Erythroblast (primary cell): ENCODE measurements at regions not wholly inside any gene's neighbourhood (a gene's known extent, or its start where the extent isn't known, plus 50 kb on each side); places are given as distances from the start of the nearest gene placed in this dataset.

ENCODE experiments used
- GATA1 ChIP-seq: IDR thresholded peaks from 2 replicates; pipeline ENCODE4 v1.6.1; 2011; ENCODE audit warnings: low read depth, mild to moderate bottlenecking, control low read depth, low read length, moderate library complexity
- POLR2A ChIP-seq: IDR thresholded peaks from 2 replicates; pipeline ENCODE4 v1.6.1; 2011; ENCODE audit warnings: mild to moderate bottlenecking, low read length

GRCh38 chr12:94091624-94092023, 56.8 kb upstream of the PLXNC1 start:
- no peak for TF ChIP-seq POLR2A
- TF ChIP-seq GATA1, result no peak
